D721Med (cell line): ENCODE measurements at regions not wholly inside any gene's neighbourhood (a gene's known extent, or its start where the extent isn't known, plus 50 kb on each side); places are given as distances from the start of the nearest gene placed in this dataset.

Experiments used
- DNase-seq: peaks from one replicate; pipeline ENCODE4 v3.0.0; 2011; ENCODE audit warnings: low spot score; ENCODE audit not compliant: insufficient read length
- FAIRE-seq: peaks from 2 replicates; lab custom pipeline; 2011; peaks lifted over from hg19 to GRCh38; lab: Jason Lieb, UNC
- CTCF ChIP-seq: IDR thresholded peaks from 2 replicates; pipeline ENCODE4 v1.5.1; 2012; ENCODE audit warnings: mild to moderate bottlenecking, control low read depth; ENCODE audit not compliant: insufficient read depth; ENCODE audit errors: missing control alignments

GRCh38 chr2:129458006-129458405 is 521.5 kb upstream of the RAB6C start:
- TF ChIP-seq CTCF, result no peak
- FAIRE-seq (no peak), DNase-seq (no peak)

- FAIRE-seq, result no peak
These were observed 521.0 kb upstream of the RAB6C start for GRCh38 chr2:129458436-129458835.

GRCh38 chr2:129459200-129459876 is 520.1 kb upstream of the RAB6C start:
- FAIRE-seq, result no peak
- no peak for TF ChIP-seq CTCF
- no peak for DNase-seq

More at GRCh38 chr2:129458436-129458835, 521.0 kb upstream of the RAB6C start:
- no peak for TF ChIP-seq CTCF
- DNase-seq, result no peak

GRCh38 chr2:129459881-129460280 is 519.6 kb upstream of the RAB6C start:
- FAIRE-seq (no peak), DNase-seq (no peak)
- no peak for TF ChIP-seq CTCF

GRCh38 chr2:129460299-129461198 is 518.9 kb upstream of the RAB6C start:
- no peak for TF ChIP-seq CTCF
- no peak for FAIRE-seq
- DNase-seq, result no peak

- FAIRE-seq (no peak), DNase-seq (no peak)
- no peak for TF ChIP-seq CTCF
These were observed 517.1 kb upstream of the RAB6C start for GRCh38 chr2:129462349-129462748.
